Left ventricle myocardium superior (tissue), 1 donor: ENCODE measurements at regions not wholly inside any gene's neighbourhood (a gene's known extent, or its start where the extent isn't known, plus 50 kb on each side); places are given as distances from the start of the nearest gene placed in this dataset.

ENCODE experiments used
- ATAC-seq: fragments of 200-7000 bp; cut with Tn5 transposase; one replicate; pipeline ENCODE4 v1.9.1; 2020; ENCODE audit warnings: mild to moderate bottlenecking, moderate library complexity
- DNase-seq: peaks from one replicate; pipeline ENCODE4 v3.0.0-alpha.2; 2020
- intact Hi-C: fragments of 100-400 bp; cut with micrococcal nuclease; formaldehyde crosslinking; loops from one replicate; pipeline ENCODE4 v1.11.0; 2022
- donor health status: DM: no; HTN: yes; CAD: no; lungs with severe emphysema.

DNA sequence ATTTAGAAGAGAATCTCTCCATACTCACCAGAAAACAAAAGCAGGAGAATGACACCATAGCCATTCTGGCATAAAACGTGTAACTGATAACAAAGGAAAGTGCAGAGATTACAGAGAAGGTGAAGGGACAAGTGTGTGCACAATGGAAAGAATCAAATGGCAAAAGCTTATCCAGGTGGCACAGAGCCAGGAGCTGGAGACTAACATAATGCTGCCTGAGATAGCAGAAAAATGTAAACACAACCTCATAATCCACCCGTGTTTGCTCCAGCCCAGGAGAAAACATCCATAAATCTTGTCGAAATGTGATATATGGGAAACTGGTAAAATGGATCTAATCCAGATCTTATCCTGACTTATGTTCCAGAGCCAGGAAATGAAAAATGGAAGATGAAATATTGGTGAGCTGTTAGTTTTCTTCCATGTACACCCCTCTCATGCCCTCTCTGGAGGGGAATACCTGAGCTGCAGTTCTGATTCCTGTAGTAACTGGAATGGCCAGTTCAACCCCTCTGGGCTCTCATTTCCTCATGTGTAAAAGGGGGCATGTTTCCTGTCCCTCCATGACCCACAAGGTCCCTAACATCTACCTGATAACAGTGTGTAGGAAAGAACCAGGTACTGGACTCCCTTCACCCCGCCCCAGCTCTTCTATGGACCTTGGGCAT, 212.3 kb upstream of the DAPK1 start:
- no peak for DNase-seq
- ATAC-seq: peak; percentile 77
- intact Hi-C loops: no loop called here

DNA sequence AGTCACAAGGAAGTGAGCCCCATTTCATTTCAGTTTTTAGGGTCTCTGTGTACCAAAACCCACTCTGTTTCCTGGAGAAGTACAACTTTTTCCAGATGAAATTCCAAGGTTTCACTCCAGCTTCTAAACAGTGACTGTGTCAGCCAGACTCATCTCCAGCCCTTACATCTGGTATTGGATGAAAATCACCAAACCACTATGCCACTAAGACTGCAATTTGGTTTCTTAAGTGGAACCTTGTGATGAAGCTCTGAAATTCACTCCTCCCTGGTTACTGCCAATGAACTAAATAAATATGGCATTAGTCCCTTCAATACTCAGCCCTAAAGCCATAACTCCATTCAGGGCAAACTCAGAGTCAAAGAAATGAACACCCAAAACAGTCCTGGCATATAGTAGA, 211.2 kb upstream of the DAPK1 start:
- ATAC-seq: no peak
- intact Hi-C loops: no loop called here
- DNase-seq: no peak

DNA sequence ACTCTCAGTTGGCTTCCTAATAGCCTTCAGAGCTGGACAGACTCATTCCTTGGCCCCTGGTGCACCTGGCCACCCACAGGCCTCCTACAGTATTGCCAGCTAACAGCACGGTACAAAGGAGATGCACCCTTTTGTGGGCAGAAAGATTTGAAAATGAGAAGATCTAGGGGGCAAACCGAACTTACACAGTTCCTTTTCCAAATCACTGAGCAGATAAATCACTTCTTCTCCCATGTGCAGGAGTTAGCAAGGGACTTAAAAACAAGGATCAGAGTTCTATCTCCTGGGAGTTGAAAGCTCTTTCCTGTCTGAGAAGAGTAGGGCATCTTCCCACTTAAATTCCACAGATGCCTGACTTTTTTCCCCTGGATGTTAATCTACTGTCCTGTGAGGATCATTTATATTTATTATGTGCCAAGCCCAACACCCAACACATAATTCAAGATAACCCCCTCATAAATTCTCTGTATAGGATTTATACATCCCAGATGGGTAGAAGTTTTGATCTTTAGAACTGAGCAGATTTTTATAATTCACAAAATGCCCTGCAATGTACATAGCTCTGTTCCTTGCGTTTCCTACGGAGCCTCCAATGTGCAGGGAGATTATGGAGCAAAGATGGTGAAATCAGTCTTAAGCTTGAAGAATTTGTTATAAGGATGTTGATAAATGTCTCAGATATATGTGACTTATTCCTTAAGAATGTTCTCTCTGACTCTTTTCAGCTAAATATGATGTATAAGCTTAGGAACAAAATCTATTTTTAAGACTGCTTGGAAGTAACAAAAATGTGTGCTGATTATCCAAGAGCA, 207.2 kb upstream of the DAPK1 start:
- ATAC-seq (no peak), DNase-seq (no peak)
- intact Hi-C loops: no loop called here

DNA sequence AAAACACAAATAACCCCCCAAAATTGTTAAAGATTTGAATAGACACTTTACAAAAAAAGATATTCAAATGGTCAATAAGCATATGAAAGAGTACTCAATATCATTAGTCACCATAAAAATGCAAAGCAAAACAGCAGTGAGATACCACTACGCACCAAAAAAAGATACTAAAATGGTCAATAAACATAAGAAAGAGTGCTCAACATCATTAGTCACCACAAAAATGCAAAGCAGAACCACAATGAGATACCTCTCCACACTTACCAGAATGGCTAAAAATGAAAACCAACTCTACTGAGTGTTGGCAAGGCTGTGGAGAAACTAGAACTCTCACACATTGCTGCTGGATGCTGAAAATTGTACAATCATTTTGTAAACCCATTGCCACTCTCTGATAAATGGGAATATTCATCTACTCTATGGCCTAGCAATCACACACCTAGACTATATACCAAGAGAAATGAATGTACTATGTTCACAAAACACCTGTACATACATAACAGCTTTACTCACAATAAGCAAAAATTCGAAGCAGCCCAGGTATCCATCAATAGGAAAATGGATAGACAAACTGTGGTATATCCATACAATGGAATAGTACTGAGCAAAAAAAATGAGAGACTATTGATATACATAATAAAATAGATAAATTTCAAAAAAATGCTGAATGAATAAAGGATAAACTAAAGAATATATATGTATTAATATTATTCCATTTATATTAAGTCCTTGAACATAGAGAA, 205.0 kb upstream of the DAPK1 start:
- ATAC-seq: no peak
- no peak for DNase-seq
- intact Hi-C loops: no loop called here

DNA sequence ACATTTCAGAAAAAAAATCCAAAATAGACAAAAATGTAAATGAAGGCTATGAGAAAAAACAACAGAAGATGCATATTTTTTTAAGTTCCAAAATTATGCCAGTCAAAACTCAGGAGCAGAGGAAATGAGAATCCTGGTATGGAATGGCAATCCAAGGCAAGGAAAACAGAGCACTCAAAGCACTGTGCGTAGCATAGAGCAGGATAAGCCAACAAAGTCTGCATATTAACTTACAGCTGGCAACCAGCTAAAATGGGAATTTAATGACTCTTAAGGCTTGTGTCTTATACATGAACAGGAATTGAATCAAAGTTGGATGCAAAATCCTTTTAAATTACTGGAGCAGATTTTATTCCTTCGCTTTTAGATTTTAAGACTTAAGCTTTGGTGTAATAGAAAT, 203.5 kb upstream of the DAPK1 start:
- intact Hi-C loops: no loop called here
- DNase-seq: no peak
- ATAC-seq: no peak

DNA sequence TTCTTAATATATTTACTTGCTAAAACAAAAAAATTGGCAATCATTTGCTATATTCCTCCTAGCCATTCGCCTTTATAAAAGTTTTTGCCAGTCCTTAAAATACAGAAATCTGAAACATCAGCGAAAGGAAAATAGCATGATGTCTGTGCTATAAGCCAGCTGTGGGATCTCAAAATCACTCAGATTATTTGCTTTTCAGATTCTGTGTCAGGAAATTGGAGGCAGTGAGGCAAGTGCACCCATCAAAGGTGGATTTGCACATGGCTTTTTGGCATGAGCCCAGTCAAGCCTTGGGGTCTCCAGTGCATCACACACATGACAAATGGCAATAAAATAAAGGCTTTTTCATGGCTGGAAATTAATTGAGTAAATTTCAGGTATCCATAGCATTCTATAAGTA, 196.8 kb upstream of the DAPK1 start:
- no peak for ATAC-seq
- intact Hi-C loops: no loop called here
- no peak for DNase-seq

DNA sequence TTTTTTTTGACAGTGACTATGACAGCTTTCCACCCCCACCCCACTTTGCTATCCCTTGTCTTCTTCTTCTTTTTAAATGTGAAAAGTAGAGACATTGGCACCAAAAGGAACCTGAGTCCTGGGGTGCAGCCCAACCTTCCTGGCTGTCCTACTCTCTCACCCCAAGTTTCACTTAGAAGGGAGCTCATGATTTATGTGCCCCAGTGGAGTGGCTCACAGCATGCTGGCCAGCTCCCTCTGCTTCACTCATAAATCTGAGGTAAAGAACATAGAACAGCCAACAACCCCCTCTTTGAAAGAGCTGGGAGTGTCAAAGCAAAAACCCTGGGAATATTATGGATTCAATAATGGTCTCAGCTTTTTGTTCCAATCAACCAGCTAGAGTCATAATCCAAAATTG, 196.3 kb upstream of the DAPK1 start:
- no peak for ATAC-seq
- no peak for DNase-seq
- intact Hi-C loops: no loop called here

DNA sequence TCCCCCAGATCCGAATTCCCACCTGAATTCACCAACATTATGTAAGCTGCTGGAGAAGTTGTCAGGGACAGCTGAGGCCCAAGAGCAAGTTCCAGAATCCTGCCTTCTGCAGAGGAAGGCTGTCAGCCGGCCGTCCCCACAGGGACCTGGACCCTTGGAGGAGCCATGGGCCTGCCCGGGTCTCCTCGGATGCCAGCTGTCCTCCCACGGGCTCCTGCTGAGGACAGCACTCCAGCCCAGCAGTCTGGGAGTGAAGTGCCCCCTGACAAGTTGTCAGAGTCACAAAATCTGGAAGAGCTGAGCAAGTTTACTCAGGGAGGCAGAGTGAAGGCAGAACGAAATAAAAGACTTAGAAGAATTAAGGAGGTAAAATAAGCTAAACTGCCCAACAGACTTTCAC, 192.5 kb upstream of the DAPK1 start:
- intact Hi-C loops: no loop called here
- ATAC-seq (peak; percentile 19), DNase-seq (no peak)

DNA sequence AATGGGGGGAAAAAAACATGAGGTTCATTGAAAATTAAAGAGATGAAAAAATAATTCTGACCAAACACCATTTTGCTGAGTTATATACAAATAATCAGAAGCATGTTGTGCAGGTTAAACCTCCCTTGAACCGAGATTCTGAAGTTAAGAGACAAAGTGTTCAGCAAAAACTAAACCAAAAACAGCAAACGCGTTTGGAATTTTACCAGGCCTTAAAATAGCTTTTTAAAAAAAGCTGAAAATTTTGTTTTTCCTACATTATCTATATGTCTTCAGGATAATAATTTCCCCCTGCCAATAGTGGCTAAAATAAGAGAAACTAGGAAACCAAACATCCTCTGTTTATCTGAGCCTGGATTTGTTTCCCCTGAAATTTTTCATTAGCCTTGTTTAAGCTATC, 191.7 kb upstream of the DAPK1 start:
- DNase-seq (no peak), ATAC-seq (no peak)
- intact Hi-C loops: no loop called here

DNA sequence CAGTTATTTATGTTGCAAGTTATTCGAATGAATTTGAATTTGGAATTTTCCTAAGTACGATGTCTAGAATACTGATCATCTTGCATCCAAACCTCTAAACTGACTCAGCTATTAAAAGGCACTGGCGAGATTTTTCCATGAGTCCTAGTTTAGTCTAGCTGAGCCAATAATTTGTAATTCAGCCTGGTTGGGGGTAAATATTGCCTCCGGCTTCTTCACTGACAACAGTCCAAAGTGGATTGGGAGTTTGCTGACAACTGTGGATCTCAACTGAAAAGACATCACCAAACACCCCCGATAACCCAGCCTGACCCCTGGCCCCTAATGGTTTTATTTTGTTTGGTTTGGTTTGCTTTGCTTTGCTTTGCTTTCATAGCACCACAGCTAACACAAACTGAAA, 189.8 kb upstream of the DAPK1 start:
- no peak for ATAC-seq
- intact Hi-C loops: no loop called here
- DNase-seq: no peak

DNA sequence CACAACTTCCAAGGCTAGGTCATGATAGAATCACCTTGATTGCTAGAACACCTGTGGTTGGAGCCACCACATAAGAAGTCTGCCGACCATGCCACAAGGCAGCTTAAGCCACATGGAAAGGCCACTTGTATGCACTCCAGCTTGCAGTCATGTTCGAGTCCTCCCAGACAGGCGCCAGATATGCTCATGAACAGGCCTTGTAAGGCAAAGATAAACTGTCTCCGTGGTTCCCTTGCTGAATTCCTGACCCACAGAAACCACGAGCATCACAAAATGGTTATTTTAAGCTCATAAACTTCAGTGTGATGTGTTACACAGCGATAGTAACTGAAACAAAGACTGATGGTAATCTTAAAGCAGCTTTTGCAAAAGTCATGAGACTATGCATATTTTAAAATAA, 188.4 kb upstream of the DAPK1 start:
- intact Hi-C loops: no loop called here
- no peak for ATAC-seq
- DNase-seq: no peak

DNA sequence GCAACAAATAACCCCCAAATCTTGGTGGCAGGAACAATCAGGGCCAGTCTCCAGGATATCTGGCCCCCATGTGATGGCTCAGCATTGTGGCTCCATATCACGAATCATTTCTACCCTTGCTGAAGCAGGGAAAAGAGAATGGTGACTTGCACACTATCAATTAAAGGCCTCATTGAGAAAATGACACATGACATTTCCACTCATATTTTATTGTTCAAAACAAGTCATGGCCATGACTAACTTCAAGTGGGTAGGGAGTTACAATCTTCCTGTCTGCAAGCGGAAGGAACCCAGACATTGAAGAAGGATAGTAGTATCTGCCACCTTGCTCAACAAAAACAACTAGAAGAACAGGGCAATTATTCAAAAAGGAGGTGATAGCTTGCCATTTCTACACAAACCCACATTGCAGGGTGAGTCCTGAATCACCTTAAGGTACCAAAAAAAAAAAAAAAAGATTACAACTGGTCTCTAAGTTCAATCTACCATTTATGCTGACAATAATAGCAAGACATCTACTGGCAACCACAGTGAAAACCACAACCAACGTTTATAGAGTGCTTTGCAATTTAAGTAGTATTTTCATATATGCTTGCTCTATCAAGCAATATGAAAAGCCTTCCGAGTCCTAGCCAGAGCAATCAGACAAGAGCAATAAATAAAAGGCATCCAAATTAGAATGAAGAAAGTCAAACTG, 186.7 kb upstream of the DAPK1 start:
- intact Hi-C loops: no loop called here
- ATAC-seq (no peak), DNase-seq (no peak)

DNA sequence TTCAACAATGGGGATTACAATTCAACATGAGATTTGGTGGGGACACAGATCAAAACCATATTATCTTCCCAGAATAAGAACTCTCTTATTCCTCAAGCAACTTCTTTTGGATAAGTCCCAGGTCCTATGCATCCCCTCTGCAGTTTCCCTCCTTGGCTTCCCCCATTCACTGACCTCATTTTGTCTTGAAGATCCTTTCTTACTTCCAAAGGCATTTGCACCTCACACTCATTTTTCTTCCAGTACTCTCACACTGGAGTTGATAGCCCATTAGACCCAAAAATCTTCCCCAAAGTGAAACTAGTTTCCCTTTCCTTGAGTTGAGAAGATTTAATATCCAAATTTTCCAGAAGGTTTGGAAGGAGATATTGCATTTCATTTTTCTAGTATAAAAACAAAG, 178.0 kb upstream of the DAPK1 start:
- ATAC-seq (no peak), DNase-seq (no peak)
- intact Hi-C loops: loop anchor here (5.0 to 10.0 kb wide), 2 partner anchors 705 to 887 kb away; no protein-coding TSS in a partner anchor

DNA sequence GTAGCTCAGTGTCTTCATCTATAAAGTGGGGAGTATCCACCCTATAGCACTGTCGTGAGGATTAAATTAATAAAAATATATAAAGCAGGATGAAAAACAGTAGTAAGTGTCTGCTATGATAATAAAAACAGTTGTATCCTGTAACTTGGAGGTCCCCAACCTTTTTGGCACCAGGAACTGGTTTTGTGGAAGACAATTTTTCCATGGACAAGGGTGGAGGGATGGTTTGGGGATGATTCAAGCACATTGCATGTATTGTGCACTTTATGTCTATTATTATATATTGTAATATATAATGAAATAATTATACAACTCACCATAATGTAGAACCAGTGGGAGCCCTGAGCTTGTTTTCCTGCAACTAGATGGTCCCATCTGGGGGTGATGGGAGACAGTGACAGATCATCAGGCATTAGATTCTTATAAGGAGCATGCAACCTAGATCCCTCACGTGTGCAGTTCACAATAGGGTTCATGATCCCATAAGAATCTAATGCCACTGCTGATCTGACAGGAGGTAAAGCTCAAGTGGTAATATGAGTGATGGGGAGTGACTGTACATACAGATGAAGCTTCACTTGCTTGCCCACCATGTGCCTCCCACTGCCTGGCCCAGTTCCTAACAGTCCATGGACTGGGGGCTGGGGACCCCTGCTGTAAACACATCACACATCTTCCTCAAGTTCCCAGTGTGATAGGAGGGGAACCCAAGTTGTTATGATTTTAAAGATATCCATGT, 177.4 kb upstream of the DAPK1 start:
- intact Hi-C loops: loop anchor here (5.0 to 10.0 kb wide), 2 partner anchors 706 to 888 kb away; no protein-coding TSS in a partner anchor
- ATAC-seq (no peak), DNase-seq (no peak)

DNA sequence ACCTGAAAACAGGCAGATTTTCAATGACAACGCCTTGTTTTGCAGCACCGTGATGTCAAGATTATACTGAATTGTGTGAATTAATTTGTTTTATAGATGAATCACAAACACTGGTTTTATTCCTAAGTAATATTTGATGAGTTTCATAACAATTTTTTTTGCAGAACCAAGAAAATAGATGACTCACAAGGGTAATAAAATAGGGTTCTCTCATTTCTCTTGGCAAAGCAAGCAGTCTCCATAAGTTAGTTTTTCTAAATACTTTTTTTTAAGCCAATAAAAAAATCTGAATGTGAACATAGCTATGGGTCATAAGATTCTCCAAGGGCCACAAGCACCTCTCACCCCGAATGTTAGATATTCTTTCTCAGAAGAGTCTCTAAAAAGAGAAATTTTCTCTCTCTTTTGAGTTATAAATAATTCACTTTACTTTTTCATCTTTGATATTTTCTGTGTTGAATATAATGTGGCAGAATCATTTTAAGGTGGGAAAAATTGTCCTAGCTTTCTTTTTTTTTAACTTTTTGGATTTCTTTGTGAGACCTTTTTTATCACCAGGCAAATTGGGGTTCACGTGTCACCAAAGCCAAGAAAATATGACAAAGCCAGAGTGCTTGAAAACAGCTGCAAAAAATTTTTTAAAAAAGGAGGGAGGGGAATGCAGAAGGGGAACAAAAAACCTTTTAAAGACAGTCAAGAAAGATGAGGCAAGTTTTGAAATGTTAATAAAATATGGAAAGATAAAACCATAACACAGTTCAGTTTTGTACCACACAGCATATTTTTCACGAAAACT, 174.6 kb upstream of the DAPK1 start:
- intact Hi-C loops: loop anchor here (5.0 to 10.0 kb wide), 2 partner anchors 708 to 891 kb away; no protein-coding TSS in a partner anchor
- ATAC-seq: no peak
- no peak for DNase-seq

DNA sequence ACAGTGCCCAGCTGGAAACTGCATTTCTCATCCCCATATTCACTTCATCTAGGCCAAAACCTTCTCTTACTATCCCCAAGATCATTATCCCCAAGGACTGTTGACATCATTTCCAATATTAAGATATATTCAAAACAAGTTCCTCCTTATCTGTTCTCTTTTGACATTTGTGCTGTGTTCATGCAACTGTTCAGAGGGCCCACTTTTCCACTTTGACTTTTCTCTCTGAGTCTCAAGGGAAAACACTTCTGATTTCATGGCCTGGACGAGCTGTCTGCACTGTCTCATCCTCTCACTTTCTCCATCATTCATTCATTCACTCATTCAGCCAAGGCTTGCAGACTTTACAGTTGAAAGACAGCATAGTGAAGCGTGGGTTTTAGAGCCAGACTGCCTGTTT, 173.7 kb upstream of the DAPK1 start:
- DNase-seq (no peak), ATAC-seq (peak; percentile 76)
- intact Hi-C loops: loop anchor here (2.0 to 10.0 kb wide), 3 partner anchors 709 to 892 kb away; no protein-coding TSS in a partner anchor

DNA sequence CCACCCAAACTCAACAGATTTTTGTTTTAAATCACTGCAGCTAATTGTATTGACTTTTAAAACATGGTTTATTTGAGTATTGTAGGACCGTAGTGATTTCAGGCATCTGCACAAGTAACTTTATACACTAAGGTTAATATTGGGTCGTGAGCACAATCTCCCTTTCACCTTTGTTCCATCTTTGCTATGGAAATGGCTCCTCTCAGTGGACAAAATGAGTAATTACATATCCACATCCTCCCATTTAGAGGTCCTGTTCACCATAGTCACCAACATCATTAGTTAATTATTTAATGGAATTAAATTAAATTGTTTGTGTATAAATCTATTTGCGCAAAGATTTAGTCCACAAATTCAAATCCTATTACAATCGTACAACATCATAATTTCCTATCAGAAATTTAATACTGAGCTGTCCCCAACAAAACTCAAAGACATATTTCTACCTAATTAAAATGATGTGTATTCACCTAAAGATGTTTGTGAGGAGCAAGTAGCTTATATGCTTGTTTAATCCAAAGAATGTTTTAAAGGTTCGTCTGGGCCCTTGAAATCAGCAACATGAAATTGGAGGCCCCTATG, 173.0 kb upstream of the DAPK1 start:
- DNase-seq (no peak), ATAC-seq (peak; percentile 85)
- intact Hi-C loops: loop anchor here (2.0 to 10.0 kb wide), 3 partner anchors 710 to 892 kb away; no protein-coding TSS in a partner anchor
